A673 (cell line): ENCODE measurements at regions not wholly inside any gene's neighbourhood (a gene's known extent, or its start where the extent isn't known, plus 50 kb on each side); places are given as distances from the start of the nearest gene placed in this dataset.
A peak's percentile ranks its signal among the peaks of the same experiment; 100 is the strongest.

Source experiments
- BruUV-seq: library from RNA; stranded (reverse); fragments of 400-500 nt; replicated peaks from 2 replicates; lab custom pipeline; 2021; lab: Mats Ljungman, UMichigan
- CTCF ChIA-PET: fragments of 300-600 bp; sonication (Branson Sonifier 250); formaldehyde crosslinking; loops from one replicate; lab custom pipeline; 2022; ENCODE audit warnings: antibody characterized with exemption; lab: Charles Lee
- POLR2A ChIA-PET: fragments of 300-600 bp; sonication (Branson Sonifier 250); formaldehyde crosslinking; loops from one replicate; lab custom pipeline; 2022; ENCODE audit warnings: antibody characterized with exemption; ENCODE audit not compliant: low non-redundant PET; lab: Charles Lee
- DNase-seq: peaks from one replicate; pipeline ENCODE4 v3.0.0-alpha.2; 2015; ENCODE audit warnings: low spot score
- H3K27ac ChIP-seq: fragments of 200-600 bp; sonication (generic); 2 replicates; pipeline ENCODE4 v1.5.1; 2016; ENCODE audit warnings: mixed run types, low read depth, mild to moderate bottlenecking, mixed read lengths, antibody characterized with exemption, low read length; ENCODE audit not compliant: poor library complexity, severe bottlenecking
- H3K27me3 ChIP-seq: fragments of 200-600 bp; sonication (generic); replicated peaks from 2 replicates; pipeline ENCODE4 v1.6.1; 2017; ENCODE audit warnings: mixed run types, low read depth, mild to moderate bottlenecking, mixed read lengths, antibody characterized with exemption, low read length; ENCODE audit not compliant: insufficient read depth, poor library complexity
- H3K36me3 ChIP-seq: fragments of 200-600 bp; sonication (generic); 2 replicates; pipeline ENCODE4 v1.6.1; 2016; ENCODE audit warnings: mixed run types, mild to moderate bottlenecking, mixed read lengths, antibody characterized with exemption, low read length; ENCODE audit not compliant: insufficient read depth, poor library complexity, severe bottlenecking
- H3K4me1 ChIP-seq: fragments of 200-600 bp; sonication (generic); 2 replicates; pipeline ENCODE4 v1.6.1; 2017; ENCODE audit warnings: mixed run types, mild to moderate bottlenecking, mixed read lengths, antibody characterized with exemption, low read length; ENCODE audit not compliant: insufficient read depth, poor library complexity, severe bottlenecking
- H3K4me3 ChIP-seq: fragments of 200-600 bp; sonication (generic); 2 replicates; pipeline ENCODE4 v1.5.1; 2016; ENCODE audit warnings: low read depth, mixed run types, mild to moderate bottlenecking, mixed read lengths, low read length; ENCODE audit not compliant: poor library complexity, severe bottlenecking
- H3K9me3 ChIP-seq: fragments of 200-600 bp; sonication (generic); 2 replicates; pipeline ENCODE4 v1.6.1; 2016; ENCODE audit warnings: mixed run types, low read depth, mild to moderate bottlenecking, mixed read lengths, antibody characterized with exemption, low read length; ENCODE audit not compliant: poor library complexity, severe bottlenecking
- EZH2 ChIP-seq: fragments of 200-600 bp; sonication (generic); IDR thresholded peaks from 2 replicates; pipeline ENCODE4 v1.6.1; 2017; ENCODE audit warnings: borderline replicate concordance, low read depth, mild to moderate bottlenecking, mixed read lengths, antibody characterized with exemption, low read length; ENCODE audit not compliant: poor library complexity, severe bottlenecking
- intact Hi-C: fragments of 100-400 bp; cut with micrococcal nuclease; formaldehyde crosslinking; loops from one replicate; pipeline ENCODE4 v1.10.0; 2022; ENCODE audit not compliant: unreplicated experiment
- TF ChIP-seq, protein P1 (sequence below): fragments of 300-800, 200-600 bp; sonication (generic); conservative IDR thresholded peaks from 2 replicates; pipeline ENCODE4 v1.5.1; 2017; ENCODE audit warnings: low read depth, mild to moderate bottlenecking, antibody characterized with exemption, low read length, moderate library complexity, mixed read lengths

- no peaks in the 10 kb centered on the region for H3K4me1 ChIP-seq
- BruUV-seq: no TSS peak
- no peak overlapping the region for H3K4me3 ChIP-seq
- H3K9me3 ChIP-seq: no peaks in the 10 kb centered on the region
- intact Hi-C loops: no loop called here
- DNase-seq: no peak
- POLR2A ChIA-PET: interaction anchor here (0.7 kb wide), 1 partner anchor 382 kb away, joined by 5 read pairs; no protein-coding TSS in a partner anchor
- CTCF ChIA-PET: no interaction called here
- no peaks in the 10 kb centered on the region for H3K27me3 ChIP-seq
- no peak overlapping the region for H3K27ac ChIP-seq
- TF ChIP-seq, protein P1, sequence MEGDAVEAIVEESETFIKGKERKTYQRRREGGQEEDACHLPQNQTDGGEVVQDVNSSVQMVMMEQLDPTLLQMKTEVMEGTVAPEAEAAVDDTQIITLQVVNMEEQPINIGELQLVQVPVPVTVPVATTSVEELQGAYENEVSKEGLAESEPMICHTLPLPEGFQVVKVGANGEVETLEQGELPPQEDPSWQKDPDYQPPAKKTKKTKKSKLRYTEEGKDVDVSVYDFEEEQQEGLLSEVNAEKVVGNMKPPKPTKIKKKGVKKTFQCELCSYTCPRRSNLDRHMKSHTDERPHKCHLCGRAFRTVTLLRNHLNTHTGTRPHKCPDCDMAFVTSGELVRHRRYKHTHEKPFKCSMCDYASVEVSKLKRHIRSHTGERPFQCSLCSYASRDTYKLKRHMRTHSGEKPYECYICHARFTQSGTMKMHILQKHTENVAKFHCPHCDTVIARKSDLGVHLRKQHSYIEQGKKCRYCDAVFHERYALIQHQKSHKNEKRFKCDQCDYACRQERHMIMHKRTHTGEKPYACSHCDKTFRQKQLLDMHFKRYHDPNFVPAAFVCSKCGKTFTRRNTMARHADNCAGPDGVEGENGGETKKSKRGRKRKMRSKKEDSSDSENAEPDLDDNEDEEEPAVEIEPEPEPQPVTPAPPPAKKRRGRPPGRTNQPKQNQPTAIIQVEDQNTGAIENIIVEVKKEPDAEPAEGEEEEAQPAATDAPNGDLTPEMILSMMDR: no peak
- TF ChIP-seq EZH2: no peak
- no peaks in the 10 kb centered on the region for H3K36me3 ChIP-seq
Observed at GRCh38 chr3:83938491-83938890, 1020.3 kb upstream of the CADM2 start.

- H3K9me3 ChIP-seq: no peaks in the 10 kb centered on the region
- intact Hi-C loops: no loop called here
- ChIA-PET CTCF (no interaction called here), POLR2A (no interaction called here)
- H3K27me3 ChIP-seq: no peaks in the 10 kb centered on the region
- no peaks in the 10 kb centered on the region for H3K4me1 ChIP-seq
- no peaks in the 10 kb centered on the region for H3K36me3 ChIP-seq
- DNase-seq: peak; percentile 26
- TF ChIP-seq, protein P1: no peak
- TF ChIP-seq EZH2: no peak
- H3K27ac ChIP-seq: no peak overlapping the region
- BruUV-seq: no TSS peak
- H3K4me3 ChIP-seq: no peak overlapping the region
Observed at GRCh38 chr3:83941990-83942745, 1016.6 kb upstream of the CADM2 start.

DNA sequence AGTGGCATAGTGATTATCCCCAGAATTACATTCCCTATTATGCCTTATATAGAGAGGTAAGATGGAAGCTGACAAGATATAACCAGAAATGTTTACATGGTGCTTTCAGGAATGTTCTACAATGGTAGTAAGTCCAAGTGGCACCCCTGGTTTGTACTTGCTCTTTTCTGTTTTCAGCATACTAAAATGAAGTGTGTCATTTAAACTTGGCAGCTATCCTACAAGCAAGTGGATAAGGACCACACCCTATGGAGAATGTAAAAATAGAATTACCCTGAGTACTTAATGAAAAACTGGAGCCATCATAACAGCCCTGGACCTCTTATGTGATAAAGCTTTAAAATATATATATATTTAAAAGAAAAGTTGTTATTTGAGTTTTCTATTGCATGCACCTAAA is 1012.7 kb upstream of the CADM2 start:
- ChIA-PET POLR2A (no interaction called here), CTCF (no interaction called here)
- TF ChIP-seq EZH2: no peak
- TF ChIP-seq, protein P1: no peak
- intact Hi-C loops: no loop called here
- Histone ChIP-seq H3K4me3 (no peak overlapping the region), H3K27me3 (no peaks in the 10 kb centered on the region), H3K9me3 (peaks cover 3% of the 10 kb centered on the region), H3K4me1 (no peaks in the 10 kb centered on the region), H3K27ac (no peak overlapping the region), H3K36me3 (no peaks in the 10 kb centered on the region)
- no TSS peak for BruUV-seq
- DNase-seq: no peak
